Amygdala (tissue), 56 donors: ENCODE measurements at regions not wholly inside any gene's neighbourhood (a gene's known extent, or its start where the extent isn't known, plus 50 kb on each side); places are given as distances from the start of the nearest gene placed in this dataset.
"Not testable (repeated sequence)": the region's sequence is repeated elsewhere in the genome, so short reads cannot be mapped to it uniquely, and the experiment has no call there.

Experiments used
- DNase-seq, 56 donors: peaks; one replicate each; lab custom pipeline; 2025; lab: John Stamatoyannopoulos, UW

DNA sequence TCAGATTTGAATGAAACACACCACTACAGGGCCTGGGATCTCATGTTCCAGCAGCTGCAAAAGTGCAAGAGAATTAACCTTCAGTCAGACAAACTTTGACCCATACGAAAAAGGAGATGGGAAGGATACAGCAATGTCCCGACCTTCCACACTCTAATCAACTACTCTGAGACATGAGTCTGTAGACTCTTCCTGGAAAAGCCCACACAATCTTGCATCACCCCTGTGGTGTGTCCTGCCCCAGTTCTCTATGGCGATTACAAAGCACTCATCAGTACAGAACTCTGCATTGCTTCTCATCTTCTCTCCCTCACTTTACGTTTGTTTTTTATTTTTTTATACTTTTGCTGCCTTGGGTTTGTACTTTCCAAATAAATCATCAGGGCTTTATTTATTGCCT lies 241.0 kb upstream of the KIF2A start:
- no peak for DNase-seq

GRCh38 chr5:62066761-62067277 lies 239.2 kb upstream of the KIF2A start:
- DNase-seq: no peak

- no peak for DNase-seq
Observed at GRCh38 chr5:62068554-62068953, 237.5 kb upstream of the KIF2A start.

- no peak for DNase-seq
Observed at GRCh38 chr5:62077387-62077786, 228.6 kb upstream of the KIF2A start.

- no peak for DNase-seq
Observed at GRCh38 chr5:62077823-62078550, 228.0 kb upstream of the KIF2A start.

GRCh38 chr5:62082370-62082801 lies 223.6 kb upstream of the KIF2A start:
- DNase-seq: no peak

DNA sequence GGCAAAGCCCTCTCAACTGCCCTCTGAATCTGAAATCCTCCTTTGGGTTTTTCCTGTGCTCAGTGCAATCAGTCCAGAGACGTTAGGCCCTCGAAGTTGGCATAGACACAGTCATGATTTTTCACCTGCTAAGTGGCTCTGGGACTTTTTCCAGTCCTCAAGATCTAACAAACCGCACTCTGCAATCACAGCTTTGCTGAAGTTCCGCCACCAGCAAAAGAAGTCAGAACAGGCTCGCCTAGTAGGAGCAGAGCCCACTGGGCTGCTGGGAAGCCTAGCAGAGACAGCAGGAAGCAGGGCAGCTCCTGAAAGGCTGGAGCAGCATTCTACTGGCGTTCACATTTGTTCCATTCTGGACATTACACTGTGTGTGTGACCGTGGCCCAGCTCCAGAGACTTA lies 222.8 kb upstream of the KIF2A start:
- peak in 1 of 56 donors; percentile 3 for DNase-seq

- DNase-seq: no peak
Observed at GRCh38 chr5:62083661-62084060, 222.3 kb upstream of the KIF2A start.

DNA sequence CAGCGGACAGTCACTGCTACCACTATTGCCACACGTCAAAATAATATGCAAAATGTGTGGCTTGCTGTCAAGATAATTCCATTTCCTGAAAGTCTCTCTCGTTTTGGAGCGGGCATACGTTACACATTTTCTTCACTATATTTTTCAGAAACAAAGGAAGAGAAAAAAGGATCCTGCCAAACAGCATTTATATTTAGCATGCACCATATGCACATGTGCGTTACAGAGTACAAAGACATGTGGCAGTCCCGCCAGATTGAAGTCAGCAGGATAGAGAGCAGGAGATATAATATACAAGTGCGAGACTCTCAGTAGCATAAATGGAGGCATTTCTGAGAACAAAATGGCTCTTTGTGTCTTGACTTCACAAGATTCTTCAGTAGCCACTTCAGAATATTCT lies 221.6 kb upstream of the KIF2A start:
- peak in 7 of 56 donors; percentile 2 to 17 (median 8) for DNase-seq

DNA sequence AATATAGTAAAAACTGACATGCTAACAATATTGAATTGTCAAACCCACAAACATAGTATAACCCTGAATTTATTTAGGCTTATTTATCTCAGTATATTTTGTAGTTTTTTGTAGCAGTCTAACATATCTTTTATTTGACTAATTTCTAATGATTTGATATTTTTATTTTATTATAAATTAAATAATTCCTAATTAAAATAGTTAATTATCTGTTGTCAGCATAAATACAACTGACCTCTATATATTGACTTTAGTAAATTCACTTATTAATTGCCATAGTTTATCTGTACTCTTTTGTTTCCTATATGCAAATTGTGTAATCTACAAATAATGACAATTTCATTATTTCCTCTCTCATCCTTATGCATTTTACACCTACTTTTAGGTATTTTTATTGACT lies 215.1 kb upstream of the KIF2A start:
- DNase-seq: no peak

GRCh38 chr5:62093411-62093810 lies 212.6 kb upstream of the KIF2A start:
- no peak for DNase-seq

- DNase-seq: peak in 48 of 56 donors; percentile 0 to 67 (median 26)
Observed at GRCh38 chr5:62093976-62094375, 212.0 kb upstream of the KIF2A start.

DNA sequence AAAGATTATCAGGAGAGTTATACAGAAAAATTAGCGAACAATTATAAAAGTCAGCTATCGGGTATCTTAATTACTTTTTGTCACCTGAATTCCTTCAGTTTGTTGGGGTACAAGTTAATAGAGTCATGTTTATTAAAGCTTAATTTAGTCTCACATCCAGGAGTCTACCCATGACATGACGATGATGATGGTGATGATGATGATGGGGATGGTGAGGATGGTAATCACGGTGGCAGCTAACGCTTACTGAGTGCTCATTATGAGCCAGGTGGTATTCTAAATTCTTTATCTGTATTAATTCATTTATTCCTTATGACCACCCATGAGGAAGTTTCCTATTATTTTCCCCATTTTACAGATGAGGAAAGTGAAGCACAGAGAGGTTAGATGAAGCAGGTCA lies 208.6 kb upstream of the KIF2A start:
- DNase-seq: no peak

GRCh38 chr5:62100201-62100600 lies 205.8 kb upstream of the KIF2A start:
- DNase-seq: no peak

- DNase-seq: not testable (repeated sequence)
Observed at GRCh38 chr5:62103863-62104262, 202.1 kb upstream of the KIF2A start.

DNA sequence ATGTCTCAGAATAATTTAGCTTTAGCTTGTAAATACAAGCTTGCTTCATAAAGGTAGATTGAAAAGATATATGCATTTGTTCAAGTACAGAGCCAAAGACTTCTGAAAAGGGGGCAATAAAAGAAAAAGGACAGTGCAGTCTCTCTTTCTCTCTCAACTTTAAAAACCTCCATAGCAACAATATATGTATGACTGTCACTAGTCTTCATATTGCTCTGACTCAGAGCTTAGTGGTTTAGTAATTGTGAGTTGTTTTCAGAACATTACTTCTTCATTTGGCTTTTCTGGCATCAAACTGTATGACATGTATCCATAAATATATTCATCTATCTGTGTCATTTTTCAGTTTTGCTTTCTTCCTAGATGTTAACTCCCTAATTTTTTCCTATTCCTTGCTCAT lies 194.6 kb upstream of the KIF2A start:
- DNase-seq: no peak

DNA sequence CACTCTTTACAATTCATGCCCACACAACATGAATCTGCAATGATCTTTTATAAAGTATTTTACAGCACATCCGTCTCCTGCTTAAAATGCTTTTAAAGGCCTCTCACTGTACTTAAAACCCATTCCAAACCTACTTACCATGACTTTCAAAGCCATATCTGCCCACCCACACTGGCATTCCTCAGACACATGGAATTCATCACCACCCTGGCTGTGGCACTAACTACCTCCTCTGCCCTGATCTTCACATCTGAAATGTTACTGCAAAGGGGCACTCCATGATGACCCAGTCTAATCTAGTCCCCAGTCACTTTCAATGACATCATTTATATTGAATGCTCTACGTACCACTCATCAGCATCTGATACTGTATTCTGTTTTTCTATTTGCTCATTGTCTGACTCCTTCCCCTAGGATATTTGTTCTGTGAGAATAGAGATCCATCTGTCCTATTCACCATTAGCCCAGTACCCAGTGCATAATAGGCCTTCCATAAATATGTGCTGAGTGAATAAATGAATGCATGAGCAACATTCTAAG lies 193.2 kb upstream of the KIF2A start:
- no peak for DNase-seq

- DNase-seq: no peak
Observed at GRCh38 chr5:62115014-62115413, 191.0 kb upstream of the KIF2A start.

- no peak for DNase-seq
Observed at GRCh38 chr5:62124266-62124665, 181.7 kb upstream of the KIF2A start.

DNA sequence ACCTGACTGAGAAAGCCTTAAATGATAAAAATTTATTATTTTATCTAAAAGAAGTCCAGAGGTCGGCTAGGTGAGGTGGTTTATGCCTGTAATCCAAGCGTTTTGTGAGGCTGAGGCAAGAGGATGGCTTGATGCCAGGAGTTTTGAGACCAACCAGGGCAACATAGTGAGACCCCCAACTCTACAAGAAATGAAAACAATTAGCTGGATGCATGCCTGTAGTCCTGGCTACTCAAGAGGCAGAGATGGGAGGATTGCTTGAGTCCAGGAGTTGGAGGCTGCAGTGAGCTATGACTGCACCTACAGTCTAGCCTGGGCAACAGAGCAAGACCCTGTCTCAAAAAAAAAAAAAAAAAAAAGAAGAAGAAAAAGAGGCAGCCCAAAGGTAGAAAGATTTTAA lies 179.9 kb upstream of the KIF2A start:
- no peak for DNase-seq

- DNase-seq: no peak
Observed at GRCh38 chr5:62127098-62127736, 178.8 kb upstream of the KIF2A start.

DNA sequence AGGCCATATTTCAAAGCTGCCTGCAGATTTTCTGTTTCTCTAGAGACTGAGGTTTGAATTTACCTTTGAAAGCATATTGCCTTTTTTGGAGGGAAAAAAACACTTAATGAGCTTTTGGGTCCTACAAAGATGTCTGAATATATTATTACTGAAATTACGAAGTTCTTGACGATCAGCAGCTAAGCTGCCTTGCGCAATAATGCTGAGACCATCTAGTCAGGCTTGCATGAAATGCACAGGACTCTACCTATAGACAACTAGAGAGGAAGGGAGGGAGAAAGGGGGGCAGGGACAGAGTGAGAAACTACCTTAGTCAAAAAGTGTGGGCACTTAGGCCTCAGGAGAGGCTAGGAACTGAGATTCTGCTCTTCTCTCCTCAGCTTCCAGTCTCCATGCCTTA lies 175.9 kb upstream of the KIF2A start:
- no peak for DNase-seq
